NOMO-1 treated with dmso at 0.1 percent for 144 hours (cell line): ENCODE measurements at regions not wholly inside any gene's neighbourhood (a gene's known extent, or its start where the extent isn't known, plus 50 kb on each side); places are given as distances from the start of the nearest gene placed in this dataset.

Experiments used
- DNase-seq: peaks from one replicate; lab custom pipeline; 2025; ENCODE audit not compliant: unreplicated experiment; lab: John Stamatoyannopoulos, UW

DNA sequence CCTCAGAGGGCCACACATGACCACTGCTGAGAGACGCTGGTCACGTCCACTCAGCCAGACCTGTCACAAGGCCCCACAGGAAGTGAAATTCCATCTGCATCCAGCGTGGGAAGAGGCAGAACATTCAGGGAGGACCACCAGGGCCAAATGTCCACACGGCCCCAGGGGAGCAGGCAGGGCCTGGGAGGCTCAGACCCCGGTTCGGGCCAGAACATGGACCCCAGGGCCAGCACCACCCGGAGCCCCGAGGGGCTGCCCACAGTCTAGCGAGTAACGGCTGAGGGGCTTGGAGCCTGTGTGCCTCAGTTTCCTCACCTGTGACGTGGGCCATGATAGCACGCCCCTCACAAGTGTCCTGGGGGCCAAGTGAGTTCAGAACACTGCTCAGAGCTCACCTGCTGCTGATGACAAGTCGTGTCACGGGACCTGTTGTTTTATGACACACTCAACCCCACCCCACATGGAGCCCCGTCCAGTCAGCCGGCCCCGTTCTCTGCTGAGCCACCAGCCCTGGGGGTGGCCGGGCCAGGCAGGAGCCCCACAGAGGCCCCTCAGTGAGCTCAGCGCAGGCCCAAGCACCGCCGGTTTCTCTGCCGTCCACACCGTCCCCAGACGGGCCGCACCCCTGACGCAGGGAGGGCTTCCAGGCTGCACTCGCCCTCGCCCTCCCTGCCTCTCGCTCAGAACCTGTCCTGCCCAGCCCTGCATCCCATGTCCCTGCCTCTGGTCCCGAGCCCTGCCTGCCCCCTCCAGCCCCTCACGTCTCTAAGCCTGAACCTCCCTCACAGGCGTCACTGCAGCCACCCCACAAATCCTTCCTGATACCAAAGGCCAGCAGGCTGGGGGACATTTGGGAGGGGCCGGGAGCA, 79.5 kb upstream of the GALNT9 start:
- DNase-seq: no peak

DNA sequence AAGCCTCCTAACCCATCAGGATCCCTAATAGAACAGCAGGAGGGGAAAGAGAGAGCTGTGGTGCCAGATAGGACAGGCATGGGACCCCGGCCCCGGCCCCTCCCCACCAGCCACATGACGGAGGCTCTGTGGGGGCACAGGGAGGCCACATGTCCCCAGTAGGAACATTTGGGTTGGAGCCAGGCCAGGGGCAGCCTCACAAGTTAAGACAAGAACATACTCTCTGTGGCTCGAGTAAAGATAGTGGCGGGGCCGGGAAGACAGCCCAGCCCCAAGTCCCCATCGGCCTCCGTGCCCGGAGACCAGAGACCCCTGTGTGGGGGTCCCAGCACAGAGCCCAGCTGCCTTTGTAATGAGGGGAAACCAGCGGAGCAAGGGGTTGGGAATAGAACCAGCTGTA, 78.6 kb upstream of the GALNT9 start:
- DNase-seq: no peak

DNA sequence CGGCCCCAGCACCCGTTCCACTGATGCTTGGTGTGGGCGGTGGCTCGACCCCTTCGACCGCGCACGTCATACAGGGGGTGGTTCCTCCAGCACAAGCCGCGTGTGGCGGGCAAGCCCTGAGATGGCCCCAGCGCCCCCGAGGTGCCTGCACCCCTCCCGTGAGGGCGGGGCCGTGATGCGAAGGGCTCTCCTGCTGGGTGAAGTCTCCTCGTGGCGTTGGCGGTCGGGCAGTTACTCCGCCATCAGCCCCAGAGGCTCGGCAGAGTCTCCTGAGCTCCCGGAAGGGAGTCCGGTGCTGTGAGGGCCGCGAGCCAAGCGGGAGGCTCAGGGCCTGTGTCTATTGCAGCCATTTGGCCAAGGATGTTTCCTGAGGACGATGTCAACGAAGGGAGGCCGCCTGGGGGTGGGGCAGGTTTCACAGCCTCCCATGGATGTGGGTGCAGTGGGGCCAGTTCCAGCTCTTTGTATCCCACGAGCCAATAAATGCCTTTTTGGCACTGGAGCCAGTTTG, 78.1 kb upstream of the GALNT9 start:
- DNase-seq: no peak

GRCh38 chr12:132406493-132407450, 77.4 kb upstream of the GALNT9 start:
- DNase-seq: no peak

DNA sequence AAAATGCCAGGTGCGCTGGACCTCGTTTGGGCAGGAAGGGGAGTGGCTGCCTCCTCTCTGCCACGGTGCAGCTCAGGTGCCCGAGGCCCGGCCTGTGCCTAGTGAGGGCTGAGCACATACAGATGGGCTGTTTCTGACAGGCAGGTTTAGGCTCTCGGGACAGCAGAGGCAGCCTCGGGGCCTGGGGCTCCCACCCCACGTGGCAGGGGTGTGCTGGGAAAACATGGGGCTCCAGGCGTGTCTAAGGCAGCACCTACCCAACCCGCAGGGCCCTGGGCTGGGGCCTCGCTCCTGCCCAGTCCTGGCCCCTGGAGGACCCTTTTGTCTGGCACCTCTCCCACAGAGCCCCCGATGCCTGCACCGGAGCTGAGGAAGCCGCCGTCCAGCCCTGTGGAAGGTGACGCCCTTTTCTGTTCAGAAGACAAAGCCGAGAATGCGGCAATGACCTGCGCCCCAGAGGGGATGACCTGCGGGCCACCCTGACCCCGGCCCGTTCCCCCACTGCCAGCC, 76.4 kb upstream of the GALNT9 start:
- no peak for DNase-seq

GRCh38 chr12:132404951-132405741, 75.8 kb upstream of the GALNT9 start:
- no peak for DNase-seq

- no peak for DNase-seq
Observed at GRCh38 chr12:132404435-132404855, 75.1 kb upstream of the GALNT9 start.

DNA sequence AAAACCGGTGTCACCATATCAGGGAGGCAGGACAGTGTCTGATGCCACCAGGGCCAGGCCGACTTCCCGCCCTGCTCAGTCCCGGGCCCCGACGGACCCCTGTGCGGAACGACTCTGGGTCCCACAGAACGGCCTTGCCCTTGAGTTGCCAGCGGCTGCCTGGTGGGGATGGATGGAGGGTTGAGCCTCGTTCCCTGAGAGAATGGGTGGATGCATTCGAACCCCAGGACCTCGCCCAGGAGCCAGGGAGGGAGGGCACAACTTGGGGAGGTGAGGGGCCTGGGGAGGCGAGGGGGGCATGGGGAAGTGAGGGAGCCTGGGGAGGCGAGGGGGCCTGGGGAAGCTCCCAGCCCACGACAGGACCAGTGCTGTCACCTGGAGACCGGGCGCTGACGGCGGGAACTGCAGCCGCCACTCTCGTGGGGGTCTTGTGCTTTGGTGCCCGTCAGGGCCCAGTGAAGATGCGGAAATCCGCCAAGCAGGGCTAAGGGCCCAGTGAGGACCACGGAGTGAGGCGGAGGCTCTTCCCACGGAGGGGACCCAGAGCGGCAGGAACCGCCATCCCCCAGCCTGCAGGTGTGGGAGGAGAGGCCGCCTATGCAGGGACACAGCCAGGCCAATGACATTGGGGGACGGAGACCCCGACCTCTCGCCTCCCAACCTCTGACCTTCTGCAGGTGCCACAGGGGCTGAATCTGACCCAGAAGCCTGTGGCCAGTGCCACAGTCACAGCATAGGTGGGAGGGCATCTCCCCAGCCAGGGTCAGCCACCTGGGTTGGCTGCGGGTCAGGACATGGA, 74.4 kb upstream of the GALNT9 start:
- DNase-seq: no peak

DNA sequence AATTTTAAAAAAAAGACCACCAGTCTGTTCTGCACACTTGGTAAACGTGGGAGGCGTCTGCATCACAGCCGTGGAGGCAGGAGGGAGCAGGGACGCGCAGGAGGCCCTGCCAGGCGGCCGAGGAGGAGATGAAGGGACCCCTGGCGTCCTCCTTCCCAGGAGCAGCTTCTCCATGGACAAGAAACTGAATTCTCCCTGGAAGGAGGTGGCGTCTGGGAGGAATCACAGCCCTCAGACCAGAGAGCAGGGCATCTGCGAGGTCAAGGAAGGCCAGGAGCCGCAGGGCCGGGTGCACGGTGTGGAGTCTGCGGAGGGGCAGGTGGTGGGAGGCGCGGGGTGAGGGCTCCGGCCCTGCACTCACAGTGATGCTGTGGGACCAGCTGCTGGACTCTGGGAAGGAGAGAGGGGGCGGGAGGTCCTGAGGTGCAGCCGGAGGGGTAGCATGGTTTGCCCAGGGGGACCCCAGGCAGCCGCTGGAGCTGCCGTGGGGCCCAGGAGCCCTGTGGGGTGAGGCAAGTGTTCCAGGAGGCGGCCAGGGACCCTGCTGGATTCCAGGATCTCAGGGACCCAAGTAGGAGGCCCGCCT, 73.5 kb upstream of the GALNT9 start:
- no peak for DNase-seq

- no peak for DNase-seq
Observed at GRCh38 chr12:132401982-132402381, 72.6 kb upstream of the GALNT9 start.

DNA sequence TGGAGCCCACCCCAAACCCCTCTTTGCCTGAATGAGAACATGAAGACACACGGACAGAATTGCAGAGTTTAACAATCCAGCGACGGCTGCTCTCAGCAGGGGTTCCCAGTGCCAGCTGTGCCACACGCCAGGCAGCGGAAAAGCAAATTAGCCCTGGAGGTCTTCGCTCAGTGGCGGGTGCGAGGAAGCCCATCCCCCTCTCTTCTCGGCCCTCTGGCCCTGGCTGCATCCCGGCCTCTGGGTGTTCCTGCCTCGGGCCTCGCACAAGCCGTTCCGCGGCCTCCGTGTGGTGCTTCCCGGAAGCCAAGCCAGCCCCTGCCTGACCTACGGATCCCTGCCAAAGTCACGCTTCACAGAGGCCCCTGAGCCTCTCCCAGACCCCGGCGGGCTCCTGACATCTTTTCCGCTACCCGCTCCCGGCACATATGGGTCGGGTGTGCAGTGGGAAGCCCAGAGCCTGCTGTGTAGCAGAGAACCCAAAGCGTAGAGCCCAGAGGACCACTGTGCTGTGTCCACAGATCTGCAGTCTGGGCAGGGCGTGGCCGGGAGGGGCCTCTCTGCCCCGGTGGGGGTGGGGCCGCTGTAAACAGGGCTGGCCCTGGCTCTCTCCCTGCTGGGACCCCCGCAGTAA, 70.7 kb upstream of the GALNT9 start:
- DNase-seq: no peak

GRCh38 chr12:132399092-132400010, 70.0 kb upstream of the GALNT9 start:
- DNase-seq: no peak

DNA sequence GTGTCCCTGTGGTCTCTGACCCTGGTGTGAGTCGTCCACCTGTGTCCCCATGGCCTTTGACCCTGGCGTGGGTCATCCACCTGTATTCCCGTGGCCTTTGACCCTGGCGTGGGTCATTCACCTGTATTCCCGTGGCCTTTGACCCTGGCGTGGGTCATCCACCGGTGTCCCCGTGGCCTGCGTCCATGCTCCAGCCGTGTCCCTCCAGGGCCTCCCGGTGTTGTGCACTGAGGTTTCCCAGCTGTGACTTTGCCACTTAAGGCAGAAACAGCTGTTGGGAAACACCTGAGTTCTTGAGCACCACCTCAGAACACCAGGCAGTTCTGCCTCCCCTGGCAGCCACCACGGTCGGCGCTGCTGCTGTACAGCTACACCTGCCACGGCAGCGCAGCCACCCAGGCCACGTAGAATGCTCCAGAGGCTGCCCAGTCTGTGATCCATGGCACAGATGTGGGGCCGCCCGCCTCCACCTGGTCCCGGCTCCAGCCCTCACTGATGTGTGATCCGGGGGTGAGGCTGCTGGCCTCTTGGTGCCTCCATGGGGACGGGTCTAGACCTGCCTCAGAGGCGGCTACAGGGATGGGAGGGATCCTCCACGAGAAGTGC, 69.1 kb upstream of the GALNT9 start:
- DNase-seq: no peak

DNA sequence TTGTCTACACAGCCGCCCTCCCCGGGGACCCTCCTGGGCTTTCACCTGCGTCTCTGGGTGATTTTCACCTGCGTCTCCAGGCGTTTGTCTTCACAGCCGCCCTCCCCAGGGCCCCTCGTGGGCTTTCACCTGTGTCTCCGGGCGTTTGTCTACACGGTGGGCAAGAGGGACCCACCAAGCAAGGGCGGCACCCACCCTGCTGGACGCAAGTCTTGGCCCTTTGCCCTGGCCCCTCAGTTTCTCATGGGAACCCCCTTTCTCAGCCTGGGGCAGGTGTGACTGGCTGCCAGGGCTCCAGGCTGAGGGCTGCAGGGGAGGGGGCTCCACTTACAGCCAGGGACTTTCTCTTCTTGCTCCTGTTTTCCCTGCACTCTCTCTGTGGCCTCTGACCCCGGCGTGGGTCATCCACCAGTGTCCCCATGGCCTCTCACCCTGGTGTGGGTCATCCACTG, 68.6 kb upstream of the GALNT9 start:
- no peak for DNase-seq

GRCh38 chr12:132397152-132397933, 68.0 kb upstream of the GALNT9 start:
- DNase-seq: no peak

DNA sequence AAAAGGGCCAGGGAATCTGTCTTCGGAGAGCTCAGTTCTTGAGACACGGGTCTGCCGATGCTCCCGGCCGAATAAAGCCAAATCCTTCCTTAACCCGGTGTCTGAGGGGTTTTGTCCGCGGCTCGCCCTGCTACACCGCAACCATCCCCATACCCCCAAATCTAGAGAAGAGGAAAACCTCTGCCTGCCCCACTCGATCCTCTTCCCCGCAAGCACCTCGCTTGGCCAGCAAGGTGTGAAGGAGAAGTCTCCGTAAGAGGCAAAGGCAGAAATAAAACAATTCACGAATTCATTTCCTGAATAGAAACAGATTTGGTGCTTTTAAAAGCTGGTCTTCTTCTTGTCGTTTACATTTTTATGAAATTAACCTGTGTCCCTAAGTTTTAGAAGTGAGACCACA, 67.3 kb upstream of the GALNT9 start:
- DNase-seq: no peak

- no peak for DNase-seq
Observed at GRCh38 chr12:132395908-132396305, 66.5 kb upstream of the GALNT9 start.
